Left lung (tissue), 4 donors: ENCODE measurements at regions not wholly inside any gene's neighbourhood (a gene's known extent, or its start where the extent isn't known, plus 50 kb on each side); places are given as distances from the start of the nearest gene placed in this dataset.

Experiments used
- ATAC-seq: fragments of 200-7000 bp; cut with Tn5 transposase; one replicate; pipeline ENCODE4 v1.9.1; 2020; ENCODE audit warnings: moderate library complexity
- DNase-seq, 4 donors: peaks; one replicate each; pipeline ENCODE4 v3.0.0-alpha.2; 2013 to 2020
- H3K27ac ChIP-seq, 2 donors: fragments of 200-600 bp; sonication (generic) in 1 of 2; one replicate each; pipeline versions ENCODE4 v1.5.0 to v1.8.0; 2020 to 2021
- H3K27me3 ChIP-seq, 2 donors: fragments of 200-600 bp; sonication (generic) in 1 of 2; one replicate each; pipeline versions ENCODE4 v1.5.0 to v1.8.0; 2020 to 2021
- H3K36me3 ChIP-seq, 2 donors: fragments of 200-600 bp; sonication (generic) in 1 of 2; one replicate each; pipeline versions ENCODE4 v1.5.0 to v1.8.0; 2020 to 2021
- H3K4me1 ChIP-seq, 2 donors: fragments of 200-600 bp; one replicate each; pipeline ENCODE4 v1.8.0; 2021
- H3K4me3 ChIP-seq, 2 donors: fragments of 200-600 bp; sonication (generic) in 1 of 2; one replicate each; pipeline versions ENCODE4 v1.5.0 to v1.8.0; 2020 to 2021; ENCODE audit warnings: mild to moderate bottlenecking in 1 of 2
- H3K9me3 ChIP-seq, 2 donors: fragments of 200-600 bp; sonication (generic) in 1 of 2; one replicate each; pipeline versions ENCODE4 v1.5.0 to v1.8.0; 2020 to 2021
- CTCF ChIP-seq, 2 donors: fragments of 200-600 bp; sonication (generic) in 1 of 2; IDR thresholded peaks; one replicate each; pipeline versions ENCODE4 v1.5.0 to v1.8.0; 2021; ENCODE audit warnings: antibody characterized with exemption in 2 of 2
- intact Hi-C, 2 donors: fragments of 100-400 bp; cut with DNase I; formaldehyde crosslinking; loops; one replicate each; pipeline versions ENCODE4 v1.11.2 to v1.14.2; 2022
- donor health status: DM: no; HTN: yes; CAD: no.
- donor health status: DM: no; HTN: no; CAD: no.

- H3K36me3 ChIP-seq: no peaks in the 10 kb centered on the region
- no peaks in the 10 kb centered on the region for H3K4me1 ChIP-seq
- DNase-seq (peak in 2 of 4 donors; percentile 54 to 75), ATAC-seq (peak; percentile 84)
- peak; percentile 60 to 66 for TF ChIP-seq CTCF (IDR thresholded peaks at IDR 0.05)
- H3K9me3 ChIP-seq: no peaks in the 10 kb centered on the region
- H3K27ac ChIP-seq: no peak overlapping the region
- peaks cover 6 to 24% of the 10 kb centered on the region in 2 donors for H3K27me3 ChIP-seq
- intact Hi-C loops: loop anchor here in 1 of 2 donors (10.0 kb wide), 1 partner anchor 718 kb away; the partner anchor contains the start of gene EVX2
- no peak overlapping the region for H3K4me3 ChIP-seq
Observed at GRCh38 chr2:175366815-175367214, 185.3 kb upstream of the ATP5MC3 start.

- intact Hi-C loops: loop anchor here in 1 of 2 donors (10.0 kb wide), 1 partner anchor 721 kb away; the partner anchor contains the start of gene EVX2
- Histone ChIP-seq H3K36me3 (no peaks in the 10 kb centered on the region), H3K4me1 (no peaks in the 10 kb centered on the region), H3K9me3 (no peaks in the 10 kb centered on the region), H3K4me3 (no peak overlapping the region), H3K27me3 (peaks cover 6 to 48% of the 10 kb centered on the region in 2 donors), H3K27ac (no peak overlapping the region)
- ATAC-seq (no peak), DNase-seq (peak in 1 of 4 donors; percentile 26)
- TF ChIP-seq CTCF (IDR thresholded peaks at IDR 0.05): no peak
Observed at GRCh38 chr2:175363699-175364098, 182.2 kb upstream of the ATP5MC3 start.

- DNase-seq (no peak), ATAC-seq (no peak)
- H3K27me3 ChIP-seq: peaks cover 6 to 47% of the 10 kb centered on the region in 2 donors
- no peak for TF ChIP-seq CTCF (IDR thresholded peaks at IDR 0.05)
- intact Hi-C loops: loop anchor here in 1 of 2 donors (10.0 kb wide), 1 partner anchor 722 kb away; the partner anchor contains the start of gene EVX2
- H3K27ac ChIP-seq: no peak overlapping the region
- no peaks in the 10 kb centered on the region for H3K4me1 ChIP-seq
- H3K9me3 ChIP-seq: no peaks in the 10 kb centered on the region
- H3K36me3 ChIP-seq: no peaks in the 10 kb centered on the region
- H3K4me3 ChIP-seq: no peak overlapping the region
Observed at GRCh38 chr2:175362331-175362730, 180.8 kb upstream of the ATP5MC3 start.

GRCh38 chr2:175359710-175360109, 178.2 kb upstream of the ATP5MC3 start:
- Histone ChIP-seq H3K36me3 (no peaks in the 10 kb centered on the region), H3K27me3 (peaks cover 0 to 30% of the 10 kb centered on the region in 2 donors), H3K27ac (no peak overlapping the region), H3K4me1 (no peaks in the 10 kb centered on the region), H3K4me3 (no peak overlapping the region), H3K9me3 (no peaks in the 10 kb centered on the region)
- DNase-seq (no peak), ATAC-seq (no peak)
- TF ChIP-seq CTCF (IDR thresholded peaks at IDR 0.05): no peak
- intact Hi-C loops: loop anchor here in 1 of 2 donors (10.0 kb wide), 1 partner anchor 725 kb away; the partner anchor contains the start of gene EVX2

GRCh38 chr2:175356901-175357300, 175.4 kb upstream of the ATP5MC3 start:
- ATAC-seq (no peak), DNase-seq (no peak)
- no peak overlapping the region for H3K27ac ChIP-seq
- TF ChIP-seq CTCF (IDR thresholded peaks at IDR 0.05): no peak
- no peak overlapping the region for H3K4me3 ChIP-seq
- H3K4me1 ChIP-seq: no peaks in the 10 kb centered on the region
- peaks cover 0 to 23% of the 10 kb centered on the region in 2 donors for H3K27me3 ChIP-seq
- intact Hi-C loops: no loop called here
- H3K9me3 ChIP-seq: no peaks in the 10 kb centered on the region
- H3K36me3 ChIP-seq: no peaks in the 10 kb centered on the region
